ENCODE measurements at regions not wholly inside any gene's neighbourhood (a gene's known extent, or its start where the extent isn't known, plus 50 kb on each side); places are given as distances from the start of the nearest gene placed in this dataset.

DNA sequence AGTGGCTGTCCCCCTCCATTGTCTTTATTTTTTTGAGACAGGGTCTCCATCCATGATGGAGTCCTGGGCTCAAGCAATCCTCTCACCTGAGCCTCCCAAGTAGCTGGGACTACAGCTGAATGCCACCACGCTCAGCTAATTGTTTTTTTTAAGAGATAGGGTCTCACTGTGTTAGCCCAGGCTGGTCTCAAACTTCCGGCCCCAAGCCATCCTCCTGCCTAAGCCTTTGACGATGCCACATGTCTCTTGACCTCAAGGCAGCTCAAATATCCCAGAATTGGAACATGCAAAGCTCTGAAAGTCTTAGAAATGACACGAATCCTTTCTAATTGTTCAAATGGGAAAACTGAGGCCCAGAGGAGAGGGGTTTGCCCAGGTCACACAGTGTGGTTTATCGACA, 75.4 kb upstream of the ZNF423 start:
- TF ChIP-seq TAF1 (IDR thresholded peaks at IDR 0.05; ENCODE audit: borderline replicate concordance, low read depth, low read length) (no peak), POLR2A (IDR thresholded peaks at IDR 0.05; ENCODE audit: low read depth, low read length) (no peak), POLR2AphosphoS5 (IDR thresholded peaks at IDR 0.05; ENCODE audit: low read depth, low read length) (no peak)

Data from GM12892 (cell line).